GM23338 (cell line): ENCODE measurements at regions not wholly inside any gene's neighbourhood (a gene's known extent, or its start where the extent isn't known, plus 50 kb on each side); places are given as distances from the start of the nearest gene placed in this dataset.

Experiments used
- CTCF ChIP-seq, 2 experiments: fragments of 200-600 bp in 1 of 2; sonication (generic) in 1 of 2; conservative IDR thresholded peaks; 2 replicates each; pipeline versions ENCODE4 v1.5.1 to v1.6.1; 2016 to 2017; ENCODE audit warnings: antibody characterized with exemption in 2 of 2, low read depth in 2 of 2, mild to moderate bottlenecking in 2 of 2, moderate library complexity in 1 of 2
- EZH2 ChIP-seq: fragments of 200-600 bp; sonication (generic); IDR thresholded peaks from one replicate; pipeline ENCODE4 v1.8.0; 2017; ENCODE audit warnings: antibody characterized with exemption, mild to moderate bottlenecking, low read depth; ENCODE audit not compliant: unreplicated experiment
- EZH2phosphoT487 ChIP-seq: fragments of 200-600 bp; sonication (generic); IDR thresholded peaks from one replicate; pipeline ENCODE4 v1.8.1; 2018; ENCODE audit warnings: antibody characterized with exemption; ENCODE audit not compliant: unreplicated experiment
- JUNB ChIP-seq: IDR thresholded peaks from one replicate; pipeline ENCODE4 v1.6.1; 2016; ENCODE audit warnings: antibody characterized with exemption; ENCODE audit not compliant: unreplicated experiment
- POLR2AphosphoS5 ChIP-seq: IDR thresholded peaks from 2 replicates; pipeline ENCODE4 v1.6.1; 2016; ENCODE audit warnings: antibody characterized with exemption, low read depth
- REST ChIP-seq: IDR thresholded peaks from one replicate; pipeline ENCODE4 v1.6.1; 2018; ENCODE audit warnings: antibody characterized with exemption; ENCODE audit not compliant: unreplicated experiment
- STAT1 ChIP-seq: IDR thresholded peaks from one replicate; pipeline ENCODE4 v1.6.1; 2016; ENCODE audit warnings: antibody characterized with exemption; ENCODE audit not compliant: unreplicated experiment

- TF ChIP-seq CTCF (conservative IDR thresholded peaks at IDR 0.05; ENCODE audit: low read depth in 2 of 2) (no peak), EZH2 (no peak), POLR2AphosphoS5 (no peak), REST (no peak), JUNB (no peak), EZH2phosphoT487 (no peak), STAT1 (no peak)
Measured at GRCh38 chr4:155107059-155107458, 101.4 kb upstream of the NPY2R start.
